ENCODE measurements at regions not wholly inside any gene's neighbourhood (a gene's known extent, or its start where the extent isn't known, plus 50 kb on each side); places are given as distances from the start of the nearest gene placed in this dataset.
"Not testable (repeated sequence)": the region's sequence is repeated elsewhere in the genome, so short reads cannot be mapped to it uniquely, and the experiment has no call there.

DNA sequence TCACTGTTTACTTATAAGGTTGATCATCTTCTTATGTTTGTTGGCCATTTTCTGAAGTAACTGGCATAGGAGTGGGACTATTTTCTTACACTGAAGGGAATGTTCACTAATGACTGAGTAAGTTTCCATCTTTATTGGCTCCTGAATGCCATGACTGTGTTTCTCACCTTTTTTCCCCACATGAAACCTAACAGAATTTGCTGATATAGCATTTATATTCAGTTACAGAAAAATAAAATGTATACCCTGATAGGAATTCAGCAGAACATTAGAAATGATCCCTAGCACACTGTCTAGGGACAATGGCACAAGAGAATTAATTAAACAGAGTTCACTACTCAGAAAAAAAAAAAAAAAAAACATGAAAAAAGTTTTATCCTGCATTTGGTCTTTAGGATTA is 1465.1 kb upstream of the C9orf72 start:
- DNase-seq (ENCODE audit: low read depth in 4 of 4, low spot score in 3 of 4) = no peak

DNA sequence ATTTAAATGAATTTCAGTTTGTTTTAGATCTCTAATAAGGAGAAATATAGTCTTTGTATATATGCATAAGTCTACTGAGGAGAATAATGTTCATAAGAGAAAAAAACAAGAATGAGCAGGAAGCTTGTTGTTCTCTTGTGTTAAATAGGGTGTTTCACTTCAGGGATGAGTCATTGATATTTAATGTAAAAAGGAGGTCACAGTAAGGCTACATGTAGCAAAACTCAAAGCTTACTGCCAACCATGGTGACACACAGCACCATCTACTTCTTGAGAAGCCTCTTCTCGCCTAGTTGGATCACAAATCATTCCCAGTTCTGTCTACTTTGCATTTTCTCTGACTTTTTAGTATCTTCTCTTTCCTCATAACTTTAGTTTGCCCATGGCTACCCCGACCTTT is 1466.0 kb upstream of the C9orf72 start:
- DNase-seq (ENCODE audit: low read depth in 4 of 4, low spot score in 3 of 4) = no peak

DNA sequence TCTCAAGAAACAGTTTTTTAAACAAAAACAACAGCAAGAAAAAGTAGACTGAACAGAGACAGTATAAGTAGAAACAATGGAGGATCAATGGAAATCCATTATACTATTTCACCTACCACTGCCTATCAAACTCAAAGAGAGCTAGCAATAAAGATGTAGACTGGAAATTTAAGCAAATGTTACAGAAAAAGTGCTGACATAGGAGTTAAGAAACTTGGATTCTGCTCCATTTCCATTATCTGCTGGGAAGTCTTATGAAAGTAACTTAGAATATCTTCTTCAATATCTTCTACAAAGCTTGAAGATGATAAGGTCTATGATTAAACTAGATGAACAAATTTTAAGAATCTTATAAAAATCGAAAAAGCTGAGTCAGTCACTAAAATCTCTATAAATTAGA is 1469.8 kb upstream of the C9orf72 start:
- no peak for DNase-seq (ENCODE audit: low read depth in 4 of 4, low spot score in 3 of 4)

- DNase-seq (ENCODE audit: low read depth in 4 of 4, low spot score in 3 of 4) = no peak
Observed at GRCh38 chr9:29044959-29045358, 1471.7 kb upstream of the C9orf72 start.

DNA sequence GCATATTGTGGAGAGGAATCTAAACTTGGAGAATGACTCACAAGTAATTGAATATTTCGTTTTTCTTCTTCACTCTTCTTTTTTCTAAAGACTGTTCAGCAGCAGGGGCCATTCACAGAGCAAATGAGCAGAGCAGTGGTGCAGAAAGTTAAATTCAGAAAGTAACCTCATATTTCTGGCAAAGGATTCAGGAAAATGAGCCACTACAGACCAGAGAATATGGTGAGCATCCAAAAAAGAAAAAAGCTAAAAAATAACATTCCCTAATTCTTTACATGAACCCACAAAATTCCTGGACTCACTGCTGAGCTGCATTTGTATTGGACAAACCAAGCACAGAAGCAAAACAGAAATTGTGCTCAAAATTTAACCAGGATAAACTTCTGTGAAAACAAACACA is 1486.8 kb upstream of the C9orf72 start:
- no peak for DNase-seq (ENCODE audit: low read depth in 4 of 4, low spot score in 3 of 4)

- no peak for DNase-seq (ENCODE audit: low read depth in 4 of 4, low spot score in 3 of 4)
Observed at GRCh38 chr9:29062446-29062845, 1489.2 kb upstream of the C9orf72 start.

DNA sequence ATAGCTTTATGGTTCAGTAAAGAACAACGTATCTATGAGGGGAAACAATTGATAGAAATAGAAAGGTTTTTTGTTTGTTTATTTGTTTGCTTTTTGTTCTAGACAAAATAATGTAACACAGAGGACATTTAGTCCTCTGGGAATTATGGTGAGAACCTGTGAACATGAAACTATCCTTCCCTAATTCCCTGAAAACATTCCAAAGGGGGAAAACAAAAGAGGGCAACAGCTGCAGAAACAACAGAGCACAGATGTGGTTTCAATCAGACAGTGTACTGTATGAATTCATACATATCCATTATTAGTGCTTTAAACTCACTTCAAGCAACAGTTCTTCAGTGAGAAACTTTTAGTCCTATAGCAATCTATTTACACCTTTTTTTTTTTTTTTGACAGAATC is 1489.8 kb upstream of the C9orf72 start:
- DNase-seq (ENCODE audit: low read depth in 4 of 4, low spot score in 3 of 4) = no peak

DNA sequence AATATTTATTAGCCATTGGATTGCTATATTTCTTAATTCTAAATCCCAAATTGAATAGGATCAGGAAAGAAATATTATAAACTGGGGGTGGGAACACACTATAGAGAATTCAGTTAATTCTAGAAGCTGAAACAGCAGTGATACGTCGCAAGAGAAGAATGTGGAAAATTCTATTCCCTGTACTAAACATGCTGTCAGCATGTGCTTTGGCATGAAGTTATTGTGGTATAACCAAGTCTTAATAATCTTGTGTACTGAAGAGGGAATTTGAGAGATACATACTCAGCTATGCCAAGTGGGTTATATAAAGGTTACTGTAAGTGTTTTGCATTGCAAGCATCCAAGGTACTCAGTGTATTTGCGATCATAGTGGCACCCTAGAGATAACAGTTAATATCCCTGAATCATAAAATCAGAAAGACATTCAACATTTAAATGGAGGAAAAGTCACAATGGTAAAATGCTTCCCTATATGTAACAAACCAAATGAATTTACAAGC is 1492.9 kb upstream of the C9orf72 start:
- DNase-seq (ENCODE audit: low read depth in 4 of 4, low spot score in 3 of 4) = no peak

- no peak for DNase-seq (ENCODE audit: low read depth in 4 of 4, low spot score in 3 of 4)
Observed at GRCh38 chr9:29068461-29068860, 1495.2 kb upstream of the C9orf72 start.

GRCh38 chr9:29069376-29069775 is 1496.1 kb upstream of the C9orf72 start:
- DNase-seq (ENCODE audit: low read depth in 4 of 4, low spot score in 3 of 4) = no peak

DNA sequence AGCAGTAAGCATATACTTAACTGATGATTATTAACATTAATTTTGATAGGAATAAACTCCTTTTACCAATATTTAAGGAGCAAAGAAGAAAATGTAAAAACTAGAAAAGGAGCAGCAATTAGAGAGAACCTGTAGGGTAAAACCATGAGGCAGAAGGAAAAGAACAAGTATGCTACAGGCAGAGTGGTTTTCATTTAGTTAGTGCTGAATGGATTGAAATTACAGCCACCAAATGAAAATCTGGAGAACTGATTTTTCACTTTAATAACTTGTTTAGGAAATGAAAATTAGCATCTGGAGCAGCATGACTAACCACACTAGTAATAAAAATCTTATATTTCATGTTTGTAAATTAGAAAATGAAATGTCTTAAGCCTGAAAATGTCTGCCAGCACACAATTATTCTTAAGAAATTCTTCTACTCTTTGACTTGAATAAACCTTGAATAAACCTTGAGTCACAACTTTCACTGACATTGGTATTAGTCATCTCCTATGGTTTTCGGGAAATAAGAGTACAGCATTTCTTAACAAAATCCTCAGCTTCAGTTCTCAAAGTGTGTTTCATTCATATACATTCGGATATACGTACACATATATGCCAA is 1504.9 kb upstream of the C9orf72 start:
- DNase-seq (ENCODE audit: low read depth in 4 of 4, low spot score in 3 of 4) = no peak

GRCh38 chr9:29100762-29101161 is 1527.5 kb upstream of the C9orf72 start:
- DNase-seq (ENCODE audit: low read depth in 4 of 4, low spot score in 3 of 4) = no peak

DNA sequence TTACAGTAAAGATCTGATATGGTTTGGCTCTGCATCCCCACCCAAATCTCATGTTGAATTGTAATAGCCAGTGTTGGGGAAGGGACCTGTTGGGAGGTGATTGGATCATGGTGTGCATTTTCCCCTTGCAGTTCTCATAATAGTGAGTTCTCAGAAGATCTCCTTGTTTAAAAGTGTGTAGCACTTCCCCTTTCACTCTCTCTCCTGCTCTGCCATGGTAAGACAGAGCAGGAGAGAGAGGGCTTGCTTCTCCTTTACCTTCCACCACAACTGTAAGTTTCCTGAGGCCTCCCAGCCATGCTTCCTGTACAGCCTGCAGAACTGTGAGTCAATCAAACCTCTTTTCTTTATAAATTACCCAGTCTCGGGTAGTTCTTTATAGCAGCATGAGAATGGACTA is 1530.9 kb upstream of the C9orf72 start:
- not testable (repeated sequence) for DNase-seq (ENCODE audit: low read depth in 4 of 4, low spot score in 3 of 4)

DNA sequence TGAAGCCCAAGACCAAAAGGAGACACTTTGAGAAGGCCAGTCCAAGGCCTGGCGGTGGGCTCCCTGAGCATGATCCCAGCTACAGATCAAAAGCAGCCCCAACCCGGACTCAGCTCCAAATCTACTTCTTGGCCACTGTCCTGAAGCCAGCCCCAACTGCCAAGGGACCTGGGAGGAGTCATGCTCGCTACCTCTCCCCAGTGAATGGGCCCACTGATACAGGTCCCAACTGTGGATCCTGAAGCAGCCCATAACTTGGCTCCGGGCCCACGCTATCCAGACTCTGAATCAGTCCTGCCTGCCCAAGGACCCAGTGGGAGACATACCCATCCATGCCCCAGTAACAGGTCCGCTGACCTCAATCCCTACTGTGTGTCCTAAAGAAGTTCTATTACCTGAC is 1545.3 kb upstream of the C9orf72 start:
- DNase-seq (ENCODE audit: low read depth in 4 of 4, low spot score in 3 of 4) = no peak

GRCh38 chr9:29126783-29127182 is 1553.5 kb upstream of the C9orf72 start:
- DNase-seq (ENCODE audit: low read depth in 4 of 4, low spot score in 3 of 4) = no peak

DNA sequence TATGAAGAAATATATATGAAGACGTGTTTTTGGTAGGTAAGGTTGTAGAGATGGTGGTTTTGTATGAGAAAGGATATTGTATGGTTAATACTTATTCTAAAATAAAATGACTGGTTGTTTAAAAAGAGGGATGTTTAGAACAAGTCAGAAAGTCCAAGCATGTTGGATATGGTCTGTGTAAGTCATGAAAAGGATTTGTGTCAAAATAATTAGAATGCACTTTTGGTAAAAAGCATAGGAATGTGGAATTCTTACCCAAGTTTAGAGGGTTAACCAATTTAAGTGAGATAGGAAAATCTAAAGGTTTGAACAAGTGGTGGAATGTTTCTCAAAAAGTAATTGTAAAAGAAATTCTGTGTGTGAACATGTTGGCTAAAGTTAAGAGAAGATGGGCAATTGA is 1556.5 kb upstream of the C9orf72 start:
- no peak for DNase-seq (ENCODE audit: low read depth in 4 of 4, low spot score in 3 of 4)

DNA sequence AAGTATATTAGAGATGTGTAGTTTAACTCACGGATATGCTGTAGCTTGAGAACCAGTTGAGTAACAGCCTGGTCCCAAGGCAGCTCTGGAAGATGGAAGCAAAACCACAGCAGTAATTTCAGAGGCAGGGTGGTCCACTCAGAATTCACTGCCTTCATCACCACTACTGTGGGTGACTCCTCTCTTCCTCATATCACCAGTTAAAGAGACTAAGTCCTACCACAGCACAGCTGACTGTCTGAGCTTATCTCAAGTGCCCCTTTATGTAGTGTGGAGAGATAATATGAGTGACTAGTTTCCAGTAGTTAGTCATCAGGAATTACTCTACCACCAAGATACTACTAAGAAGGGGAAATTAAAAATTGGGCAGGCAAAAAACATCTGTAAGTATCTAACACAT is 1571.2 kb upstream of the C9orf72 start:
- DNase-seq (ENCODE audit: low read depth in 4 of 4, low spot score in 3 of 4) = no peak

DNA sequence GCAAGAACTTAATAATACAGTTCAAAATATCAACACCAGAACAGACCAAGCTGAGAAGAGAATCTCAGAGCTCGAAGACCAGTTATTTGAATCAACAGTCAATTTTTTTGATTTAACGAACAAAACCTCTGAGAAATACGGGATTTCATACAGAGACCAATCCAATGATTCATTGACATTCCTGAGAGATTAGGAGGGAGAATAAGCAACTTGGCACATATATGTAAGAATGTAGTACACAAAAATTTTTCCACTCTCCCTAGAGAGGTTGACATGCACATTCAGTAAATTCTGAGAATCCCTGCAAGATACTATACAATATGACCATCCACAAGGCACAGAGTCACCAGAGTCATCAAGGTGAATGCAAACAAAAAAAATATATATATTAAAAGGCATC is 1577.3 kb upstream of the C9orf72 start:
- no peak for DNase-seq (ENCODE audit: low read depth in 4 of 4, low spot score in 3 of 4)

GRCh38 chr9:29160763-29161353 is 1587.6 kb upstream of the C9orf72 start:
- no peak for DNase-seq (ENCODE audit: low read depth in 4 of 4, low spot score in 3 of 4)

- DNase-seq (ENCODE audit: low read depth in 4 of 4, low spot score in 3 of 4) = no peak
Observed at GRCh38 chr9:29174136-29174535, 1600.9 kb upstream of the C9orf72 start.

DNA sequence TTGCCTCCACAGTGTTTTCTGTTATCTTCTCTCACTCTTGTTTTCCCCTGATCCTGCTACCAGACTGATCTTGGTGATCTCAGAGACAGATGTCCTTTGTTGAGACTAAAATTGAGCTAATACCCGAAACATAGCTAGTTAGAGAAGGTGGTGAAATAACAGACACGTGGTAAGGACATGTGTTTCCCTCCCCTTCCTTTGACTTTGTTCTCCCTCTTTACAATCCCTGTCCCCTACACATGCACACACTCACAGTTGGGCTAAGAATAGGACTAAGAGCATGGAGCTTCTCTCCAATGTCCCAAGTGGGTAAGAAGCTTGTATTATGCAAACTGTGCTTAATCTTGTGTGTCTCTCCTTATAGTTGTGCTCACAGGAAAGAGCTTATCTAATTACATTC is 1603.0 kb upstream of the C9orf72 start:
- DNase-seq (ENCODE audit: low read depth in 4 of 4, low spot score in 3 of 4) = no peak

GRCh38 chr9:29176786-29177185 is 1603.5 kb upstream of the C9orf72 start:
- DNase-seq (ENCODE audit: low read depth in 4 of 4, low spot score in 3 of 4) = no peak

- no peak for DNase-seq (ENCODE audit: low read depth in 4 of 4, low spot score in 3 of 4)
Observed at GRCh38 chr9:29183971-29184370, 1610.7 kb upstream of the C9orf72 start.

All from right renal pelvis (tissue), 4 donors.